IMR-90 (cell line): ENCODE measurements at regions not wholly inside any gene's neighbourhood (a gene's known extent, or its start where the extent isn't known, plus 50 kb on each side); places are given as distances from the start of the nearest gene placed in this dataset.

Experiments
- ATAC-seq: fragments of 200-7000 bp; cut with Tn5 transposase; 2 replicates; pipeline ENCODE4 v1.9.1; 2020; ENCODE audit warnings: low read depth, mild to moderate bottlenecking, moderate library complexity
- BruUV-seq: library from RNA; stranded (reverse); fragments of 400-500 nt; replicated peaks from 2 replicates; lab custom pipeline; 2021; lab: Mats Ljungman, UMichigan
- CTCF ChIA-PET: fragments of 300-600 bp; formaldehyde crosslinking; extraction: SDS; loops from one replicate; lab custom pipeline; 2021; ENCODE audit warnings: antibody characterized with exemption; lab: Yijun Ruan, JAX
- POLR2A ChIA-PET: fragments of 300-600 bp; sonication (Branson Sonifier 250); formaldehyde crosslinking; loops from one replicate; lab custom pipeline; 2022; ENCODE audit warnings: antibody characterized with exemption; ENCODE audit not compliant: unreplicated experiment; lab: Charles Lee
- DNase-seq: peaks from one replicate; pipeline ENCODE4 v3.0.0; 2013
- H2AFZ ChIP-seq: replicated peaks from 2 replicates; pipeline ENCODE3; 2013; ENCODE audit warnings: low read length, mild to moderate bottlenecking; ENCODE audit not compliant: poor library complexity
- H2AK5ac ChIP-seq: 2 replicates; pipeline ENCODE4 v1.6.1; 2013; ENCODE audit warnings: low read depth, low read length, inconsistent platforms
- H2AK9ac ChIP-seq: replicated peaks from 2 replicates; pipeline ENCODE3; 2013; ENCODE audit warnings: mild to moderate bottlenecking, low read depth, low read length, moderate library complexity; ENCODE audit not compliant: poor library complexity
- H2BK120ac ChIP-seq: 2 replicates; pipeline ENCODE4 v1.6.1; 2013; ENCODE audit warnings: low read depth, low read length, inconsistent platforms
- H2BK15ac ChIP-seq: 3 replicates; pipeline ENCODE4 v1.6.1; 2013; ENCODE audit warnings: low read depth, low read length, inconsistent platforms
- H2BK20ac ChIP-seq: 2 replicates; pipeline ENCODE4 v1.6.1; 2013; ENCODE audit warnings: low read depth, mild to moderate bottlenecking, inconsistent platforms, low read length, moderate library complexity
- H2BK5ac ChIP-seq: 2 replicates; pipeline ENCODE4 v1.6.1; 2013; ENCODE audit warnings: mild to moderate bottlenecking, low read depth, low read length, inconsistent platforms; ENCODE audit not compliant: poor library complexity, severe bottlenecking
- H3K14ac ChIP-seq: replicated peaks from 2 replicates; pipeline ENCODE4 v1.6.1; 2013; ENCODE audit warnings: low read depth, low read length, inconsistent platforms
- H3K18ac ChIP-seq: 2 replicates; pipeline ENCODE4 v1.6.1; 2013; ENCODE audit warnings: low read depth, low read length, control low read depth
- H3K23ac ChIP-seq: 2 replicates; pipeline ENCODE4 v1.6.1; 2013; ENCODE audit warnings: low read depth, low read length, inconsistent platforms
- H3K27ac ChIP-seq: 2 replicates; pipeline ENCODE4 v1.5.1; 2013; ENCODE audit warnings: mild to moderate bottlenecking, control low read depth, low read length; ENCODE audit not compliant: insufficient read depth
- H3K27me3 ChIP-seq: 2 replicates; pipeline ENCODE4 v1.6.1; 2013; ENCODE audit warnings: low read length; ENCODE audit not compliant: control insufficient read depth, insufficient read depth
- H3K36me3 ChIP-seq: 2 replicates; pipeline ENCODE4 v1.6.1; 2013; ENCODE audit warnings: low read length, mixed read lengths; ENCODE audit not compliant: control insufficient read depth, insufficient read depth
- H3K4ac ChIP-seq: 2 replicates; pipeline ENCODE4 v1.6.1; 2013; ENCODE audit warnings: low read depth, low read length, inconsistent platforms
- H3K4me1 ChIP-seq: 2 replicates; pipeline ENCODE4 v1.6.1; 2013; ENCODE audit warnings: low read length, mixed read lengths; ENCODE audit not compliant: control insufficient read depth, insufficient read depth
- H3K4me2 ChIP-seq: 2 replicates; pipeline ENCODE4 v1.6.1; 2013; ENCODE audit warnings: low read depth, mild to moderate bottlenecking, control low read depth, low read length, moderate library complexity
- H3K4me3 ChIP-seq: 2 replicates; pipeline ENCODE4 v1.5.1; 2013; ENCODE audit warnings: low read depth, mild to moderate bottlenecking, control low read depth, low read length, moderate library complexity; ENCODE audit not compliant: insufficient read depth
- H3K56ac ChIP-seq: 2 replicates; pipeline ENCODE4 v1.6.1; 2013; ENCODE audit warnings: low read length, inconsistent platforms; ENCODE audit not compliant: insufficient read depth; ENCODE audit errors: extremely low read depth
- H3K79me1 ChIP-seq, 2 experiments: 2 replicates each; pipeline ENCODE4 v1.6.1; 2013; ENCODE audit warnings: low read length in 2 of 2, inconsistent platforms in 1 of 2, low read depth in 1 of 2
- H3K9ac ChIP-seq: 2 replicates; pipeline ENCODE4 v1.6.1; 2013; ENCODE audit warnings: low read depth, low read length, control low read depth
- H3K9me1 ChIP-seq: 2 replicates; pipeline ENCODE4 v1.6.1; 2013; ENCODE audit warnings: low read length, inconsistent platforms; ENCODE audit not compliant: insufficient read depth
- H3K9me3 ChIP-seq: 2 replicates; pipeline ENCODE4 v1.6.1; 2013; ENCODE audit warnings: low read length; ENCODE audit not compliant: control insufficient read depth, insufficient read depth
- H4K20me1 ChIP-seq: 2 replicates; pipeline ENCODE4 v1.6.1; 2013; ENCODE audit warnings: low read length, inconsistent platforms; ENCODE audit not compliant: insufficient read depth
- H4K5ac ChIP-seq: 2 replicates; pipeline ENCODE4 v1.6.1; 2013; ENCODE audit warnings: mild to moderate bottlenecking, low read depth, low read length, control low read depth
- H4K8ac ChIP-seq, 2 experiments: 2 replicates each; pipeline ENCODE4 v1.6.1; 2013; ENCODE audit warnings: low read depth in 2 of 2, low read length in 2 of 2, control low read depth in 1 of 2, inconsistent platforms in 1 of 2
- H4K91ac ChIP-seq: 2 replicates; pipeline ENCODE4 v1.6.1; 2013; ENCODE audit warnings: low read depth, low read length, inconsistent platforms; ENCODE audit not compliant: insufficient read depth
- BHLHE40 ChIP-seq: fragments of 150-350 bp; IDR thresholded peaks from 2 replicates; pipeline ENCODE4 v1.6.1; 2016; ENCODE audit warnings: mild to moderate bottlenecking, low read depth, low read length
- CEBPB ChIP-seq: IDR thresholded peaks from 2 replicates; pipeline ENCODE4 v1.6.1; 2012; ENCODE audit warnings: low read depth, low read length, improper control_type of control experiment
- CHD1 ChIP-seq: IDR thresholded peaks from 2 replicates; pipeline ENCODE4 v1.6.1; 2012; ENCODE audit warnings: low read depth, low read length, improper control_type of control experiment
- CTCF ChIP-seq: conservative IDR thresholded peaks from 2 replicates; pipeline ENCODE4 v1.5.1; 2012; ENCODE audit warnings: mild to moderate bottlenecking, low read depth, low read length, improper control_type of control experiment
- FOS ChIP-seq: fragments of 150-350 bp; IDR thresholded peaks from 2 replicates; pipeline ENCODE4 v1.6.1; 2016; ENCODE audit warnings: low read depth, low read length
- MAFK ChIP-seq: IDR thresholded peaks from 2 replicates; pipeline ENCODE4 v1.6.1; 2012; ENCODE audit warnings: low read depth, low read length, improper control_type of control experiment
- MAZ ChIP-seq: IDR thresholded peaks from 2 replicates; pipeline ENCODE4 v1.6.1; 2012; ENCODE audit warnings: low read depth, mild to moderate bottlenecking, low read length, improper control_type of control experiment, moderate library complexity, borderline replicate concordance
- MXI1 ChIP-seq: IDR thresholded peaks from 2 replicates; pipeline ENCODE4 v1.6.1; 2012; ENCODE audit warnings: low read depth, mild to moderate bottlenecking, low read length, moderate library complexity, borderline replicate concordance
- NFE2L2 ChIP-seq: fragments of 150-350 bp; IDR thresholded peaks from 2 replicates; pipeline ENCODE4 v1.6.1; 2016; ENCODE audit warnings: low read depth, mild to moderate bottlenecking, low read length
- POLR2A ChIP-seq: IDR thresholded peaks from 2 replicates; pipeline ENCODE4 v1.6.1; 2012; ENCODE audit warnings: mild to moderate bottlenecking, low read depth, low read length
- RAD21 ChIP-seq: IDR thresholded peaks from 2 replicates; pipeline ENCODE4 v1.6.1; 2012; ENCODE audit warnings: low read length, improper control_type of control experiment
- RCOR1 ChIP-seq: IDR thresholded peaks from 2 replicates; pipeline ENCODE4 v1.6.1; 2012; ENCODE audit warnings: mild to moderate bottlenecking, low read length, improper control_type of control experiment; ENCODE audit not compliant: insufficient replicate concordance
- RFX5 ChIP-seq: IDR thresholded peaks from 2 replicates; pipeline ENCODE4 v1.8.0; 2012; ENCODE audit warnings: low read depth, mild to moderate bottlenecking, low read length, moderate library complexity
- SMC3 ChIP-seq: fragments of 150-350 bp; IDR thresholded peaks from 2 replicates; pipeline ENCODE4 v1.6.1; 2016; ENCODE audit warnings: low read depth, mild to moderate bottlenecking, antibody characterized with exemption, low read length, moderate library complexity
- WGBS, 2 experiments: methylation state at CpG; one replicate each; pipeline versions ENCODE4 v1.1.5 to v1.1.7; 2013; ENCODE audit warnings: missing lambda C conversion rate in 2 of 2; ENCODE audit not compliant: insufficient read length in 1 of 2; ENCODE audit errors: extremely low coverage in 2 of 2; 5-methylcytosine and 5-hydroxymethylcytosine counted together
- dilution Hi-C: fragments of 300-500 bp; cut with HindIII; formaldehyde crosslinking; loops from one replicate; pipeline ENCODE4 v1.14.3; 2018; ENCODE audit warnings: low sequenced_read_pairs; ENCODE audit not compliant: unreplicated experiment
- in situ Hi-C: fragments of 300-500 bp; cut with MboI; formaldehyde crosslinking; loops from 3 replicates; pipeline ENCODE4 v1.14.3; 2019; ENCODE audit warnings: low sequenced_read_pairs, inconsistent platforms, mixed read lengths
- intact Hi-C: fragments of 100-400 bp; cut with micrococcal nuclease; formaldehyde crosslinking; loops from 2 replicates; pipeline ENCODE4 v1.10.0; 2022
- TF ChIP-seq, protein P1 (sequence below): fragments of 150-350 bp; IDR thresholded peaks from 2 replicates; pipeline ENCODE4 v1.6.1; 2017; ENCODE audit warnings: mild to moderate bottlenecking, antibody characterized with exemption, low read length, low read depth
- TF ChIP-seq, protein P2 (sequence below): fragments of 150-350 bp; IDR thresholded peaks from 2 replicates; pipeline ENCODE4 v1.6.1; 2016; ENCODE audit warnings: low read depth, mild to moderate bottlenecking, low read length, moderate library complexity, borderline replicate concordance

DNA sequence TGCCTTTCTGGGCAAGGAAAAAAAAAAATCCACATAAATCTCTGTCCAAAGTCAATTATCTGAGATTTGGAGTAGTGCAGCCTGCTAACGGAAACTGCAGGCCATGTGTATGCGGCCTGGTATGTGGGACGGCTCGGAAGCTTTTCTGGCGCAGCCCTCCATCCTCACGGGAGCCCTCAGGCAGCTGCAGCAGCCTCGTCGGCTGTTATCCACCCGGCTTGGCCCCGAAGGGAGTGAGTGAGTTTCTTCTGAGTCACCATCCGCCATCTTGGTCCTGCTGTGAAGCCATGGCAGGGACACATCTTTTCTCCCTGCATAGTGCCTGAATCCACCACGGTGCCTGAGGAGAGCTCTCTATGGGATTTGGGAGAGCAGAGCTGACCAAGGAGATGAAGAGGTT lies 62.8 kb downstream of the POLR2M start:
- H4K8ac ChIP-seq = no peak overlapping the region

More for the DNA sequence above, 62.8 kb downstream of the POLR2M start:
- no peak for TF ChIP-seq MAZ
- TF ChIP-seq, protein P1, sequence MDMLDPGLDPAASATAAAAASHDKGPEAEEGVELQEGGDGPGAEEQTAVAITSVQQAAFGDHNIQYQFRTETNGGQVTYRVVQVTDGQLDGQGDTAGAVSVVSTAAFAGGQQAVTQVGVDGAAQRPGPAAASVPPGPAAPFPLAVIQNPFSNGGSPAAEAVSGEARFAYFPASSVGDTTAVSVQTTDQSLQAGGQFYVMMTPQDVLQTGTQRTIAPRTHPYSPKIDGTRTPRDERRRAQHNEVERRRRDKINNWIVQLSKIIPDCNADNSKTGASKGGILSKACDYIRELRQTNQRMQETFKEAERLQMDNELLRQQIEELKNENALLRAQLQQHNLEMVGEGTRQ = no peak
- no peak for TF ChIP-seq RFX5
- TF ChIP-seq CTCF = no peak
- no peak for TF ChIP-seq MXI1
- TF ChIP-seq CEBPB = no peak
- no peak for TF ChIP-seq MAFK
- no peak for TF ChIP-seq SMC3
- TF ChIP-seq CHD1 = no peak
- TF ChIP-seq FOS = no peak
- no peak for TF ChIP-seq RAD21
- no peak for TF ChIP-seq NFE2L2
- no peak for TF ChIP-seq BHLHE40
- TF ChIP-seq, protein P2, sequence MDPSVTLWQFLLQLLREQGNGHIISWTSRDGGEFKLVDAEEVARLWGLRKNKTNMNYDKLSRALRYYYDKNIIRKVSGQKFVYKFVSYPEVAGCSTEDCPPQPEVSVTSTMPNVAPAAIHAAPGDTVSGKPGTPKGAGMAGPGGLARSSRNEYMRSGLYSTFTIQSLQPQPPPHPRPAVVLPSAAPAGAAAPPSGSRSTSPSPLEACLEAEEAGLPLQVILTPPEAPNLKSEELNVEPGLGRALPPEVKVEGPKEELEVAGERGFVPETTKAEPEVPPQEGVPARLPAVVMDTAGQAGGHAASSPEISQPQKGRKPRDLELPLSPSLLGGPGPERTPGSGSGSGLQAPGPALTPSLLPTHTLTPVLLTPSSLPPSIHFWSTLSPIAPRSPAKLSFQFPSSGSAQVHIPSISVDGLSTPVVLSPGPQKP = no peak
- no peak for TF ChIP-seq RCOR1
- TF ChIP-seq POLR2A = no peak
- no peaks in the 10 kb centered on the region for H3K4me1 ChIP-seq
- H3K4me2 ChIP-seq = no peak overlapping the region
- ChIA-PET CTCF (no interaction called here), POLR2A (no interaction called here)
- no peak overlapping the region for H3K9ac ChIP-seq
- peaks cover 4% of the 10 kb centered on the region; the same call in 1 of the 2 replicates for H3K27me3 ChIP-seq
- no peak overlapping the region for H3K23ac ChIP-seq
- no peak overlapping the region for H3K4ac ChIP-seq
- no peak overlapping the region for H2AFZ ChIP-seq
- H3K56ac ChIP-seq = no peak overlapping the region
- no peak overlapping the region for H3K14ac ChIP-seq
- no peak overlapping the region for H2AK5ac ChIP-seq
- H2BK120ac ChIP-seq = no peak overlapping the region
- H3K9me1 ChIP-seq = no peaks in the 10 kb centered on the region
- no peak overlapping the region for H2AK9ac ChIP-seq
- BruUV-seq = no TSS peak
- H3K27ac ChIP-seq = no peak overlapping the region
- no peak overlapping the region for H3K18ac ChIP-seq
- no peak overlapping the region for H3K4me3 ChIP-seq
- dilution Hi-C loops (no loop called here), in situ Hi-C loops (no loop called here), intact Hi-C loops (no loop called here)
- no peak overlapping the region for H2BK15ac ChIP-seq
- no peak overlapping the region for H4K5ac ChIP-seq
- no peaks in the 10 kb centered on the region for H3K79me1 ChIP-seq
- H4K91ac ChIP-seq = no peak overlapping the region
- H3K36me3 ChIP-seq = no peaks in the 10 kb centered on the region
- DNase-seq (peak; percentile 33), ATAC-seq (peak; percentile 42)
- H2BK20ac ChIP-seq = no peak overlapping the region
- no peaks in the 10 kb centered on the region for H4K20me1 ChIP-seq
- WGBS, 2 experiments = no CpG with 5 or more reads among the region's 12 CpGs
- H2BK5ac ChIP-seq = no peak overlapping the region
- no peaks in the 10 kb centered on the region for H3K9me3 ChIP-seq
